Adrenal gland (tissue), 9 donors: ENCODE measurements at regions not wholly inside any gene's neighbourhood (a gene's known extent, or its start where the extent isn't known, plus 50 kb on each side); places are given as distances from the start of the nearest gene placed in this dataset.

ENCODE experiments used
- DNase-seq, 7 donors: peaks; one replicate each; pipeline ENCODE4 v3.0.0-alpha.2; 2019 to 2020
- H3K27ac ChIP-seq, 5 donors: fragments of 200-600 bp; sonication (generic) in 4 of 5; 1 replicate in 3 of 5; 2 replicates in 2 of 5; pipeline versions ENCODE4 v1.5.1 to v1.8.0; 2016 to 2020; ENCODE audit warnings: mild to moderate bottlenecking in 1 of 5
- H3K27me3 ChIP-seq: fragments of 200-600 bp; 2 replicates; pipeline ENCODE4 v1.8.0; 2021
- H3K36me3 ChIP-seq, 2 donors: fragments of 200-600 bp; replicated peaks in 1 of 2; 1 replicate in 1 of 2; 2 replicates in 1 of 2; pipeline versions ENCODE4 v1.5.1 to v1.8.0; 2018 to 2022
- H3K4me1 ChIP-seq, 2 donors: fragments of 200-600 bp; replicated peaks in 1 of 2; 1 replicate in 1 of 2; 2 replicates in 1 of 2; pipeline versions ENCODE4 v1.5.1 to v1.8.0; 2018 to 2021
- H3K4me3 ChIP-seq, 4 donors: fragments of 200-600 bp; sonication (generic) in 3 of 4; one replicate each; pipeline ENCODE4 v1.5.1; 2016 to 2018
- H3K9me3 ChIP-seq, 3 donors: fragments of 200-600 bp; sonication (generic) in 1 of 3; replicated peaks in 1 of 3; 1 replicate in 2 of 3; 2 replicates in 1 of 3; pipeline versions ENCODE4 v1.5.1 to v1.8.0; 2016 to 2021
- POLR2A ChIP-seq, 2 donors: fragments of 450-650 bp; IDR thresholded peaks; one replicate each; pipeline ENCODE4 v1.6.1; 2017; ENCODE audit warnings: antibody characterized with exemption in 2 of 2, mild to moderate bottlenecking in 2 of 2, moderate library complexity in 1 of 2
- WGBS, 4 donors: extraction: QIAGEN DNeasy Blood & Tissue Kit in 2 of 4; methylation state at CpG; one replicate each; pipeline versions ENCODE4 v1.1.5 to v1.1.7; 2013 to 2017; 5-methylcytosine and 5-hydroxymethylcytosine counted together
- intact Hi-C, 2 donors: fragments of 100-400 bp; cut with DNase I; formaldehyde crosslinking; loops; one replicate each; pipeline versions ENCODE4 v1.14.1 to v1.15.0; 2022 to 2023
- TF ChIP-seq, protein P1 (sequence below), 6 experiments: fragments of 450-650 bp in 4 of 6; fragments of 200-600 bp in 2 of 6; sonication (generic) in 1 of 6; IDR thresholded peaks; 1 replicate in 5 of 6; 2 replicates in 1 of 6; pipeline versions ENCODE4 v1.5.1 to v1.8.0; 2016 to 2021; ENCODE audit warnings: antibody characterized with exemption in 6 of 6, mild to moderate bottlenecking in 2 of 6, moderate library complexity in 1 of 6
- donor health status: healthy with polysubstance abuse.
- donor health status: Bipolar disorder and iron deficiency.
- donor health status: DM: yes; HTN: yes; CAD: no.
- donor health status: DM: no; HTN: no; CAD: no.
- donor health status: DM: no; HTN: no; CAD: no.

DNA sequence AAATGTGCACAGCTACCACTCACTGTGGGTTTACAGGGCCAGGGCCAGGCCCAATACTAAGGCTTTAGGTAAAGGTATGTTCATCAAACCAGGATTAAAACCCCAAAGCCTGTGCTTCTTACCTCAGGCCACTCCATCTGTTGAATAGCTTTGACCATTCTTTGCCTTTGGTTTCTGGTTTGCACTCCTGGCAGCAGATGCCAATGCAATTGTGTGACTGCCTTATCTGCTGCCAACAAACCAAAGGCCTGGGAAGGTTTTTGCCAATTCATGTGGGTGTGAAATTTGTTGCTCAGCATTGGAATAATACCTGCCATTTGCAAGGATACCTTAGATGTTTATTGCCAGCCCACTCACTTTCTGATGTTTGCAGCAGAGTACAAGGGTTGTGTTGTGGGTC, 221.6 kb downstream of the C12orf75 start:
- no peaks in the 10 kb centered on the region for H3K36me3 ChIP-seq
- intact Hi-C loops = no loop called here
- no peak for TF ChIP-seq POLR2A (IDR thresholded peaks at IDR 0.05)
- TF ChIP-seq, protein P1, sequence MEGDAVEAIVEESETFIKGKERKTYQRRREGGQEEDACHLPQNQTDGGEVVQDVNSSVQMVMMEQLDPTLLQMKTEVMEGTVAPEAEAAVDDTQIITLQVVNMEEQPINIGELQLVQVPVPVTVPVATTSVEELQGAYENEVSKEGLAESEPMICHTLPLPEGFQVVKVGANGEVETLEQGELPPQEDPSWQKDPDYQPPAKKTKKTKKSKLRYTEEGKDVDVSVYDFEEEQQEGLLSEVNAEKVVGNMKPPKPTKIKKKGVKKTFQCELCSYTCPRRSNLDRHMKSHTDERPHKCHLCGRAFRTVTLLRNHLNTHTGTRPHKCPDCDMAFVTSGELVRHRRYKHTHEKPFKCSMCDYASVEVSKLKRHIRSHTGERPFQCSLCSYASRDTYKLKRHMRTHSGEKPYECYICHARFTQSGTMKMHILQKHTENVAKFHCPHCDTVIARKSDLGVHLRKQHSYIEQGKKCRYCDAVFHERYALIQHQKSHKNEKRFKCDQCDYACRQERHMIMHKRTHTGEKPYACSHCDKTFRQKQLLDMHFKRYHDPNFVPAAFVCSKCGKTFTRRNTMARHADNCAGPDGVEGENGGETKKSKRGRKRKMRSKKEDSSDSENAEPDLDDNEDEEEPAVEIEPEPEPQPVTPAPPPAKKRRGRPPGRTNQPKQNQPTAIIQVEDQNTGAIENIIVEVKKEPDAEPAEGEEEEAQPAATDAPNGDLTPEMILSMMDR (IDR thresholded peaks at IDR 0.05) = no peak
- no peaks in the 10 kb centered on the region for H3K9me3 ChIP-seq
- DNase-seq = no peak
- no peak overlapping the region for H3K27ac ChIP-seq
- H3K4me1 ChIP-seq = peaks cover 0 to 6% of the 10 kb centered on the region in 2 donors
- no peak overlapping the region for H3K4me3 ChIP-seq
- H3K27me3 ChIP-seq = no peaks in the 10 kb centered on the region

DNA sequence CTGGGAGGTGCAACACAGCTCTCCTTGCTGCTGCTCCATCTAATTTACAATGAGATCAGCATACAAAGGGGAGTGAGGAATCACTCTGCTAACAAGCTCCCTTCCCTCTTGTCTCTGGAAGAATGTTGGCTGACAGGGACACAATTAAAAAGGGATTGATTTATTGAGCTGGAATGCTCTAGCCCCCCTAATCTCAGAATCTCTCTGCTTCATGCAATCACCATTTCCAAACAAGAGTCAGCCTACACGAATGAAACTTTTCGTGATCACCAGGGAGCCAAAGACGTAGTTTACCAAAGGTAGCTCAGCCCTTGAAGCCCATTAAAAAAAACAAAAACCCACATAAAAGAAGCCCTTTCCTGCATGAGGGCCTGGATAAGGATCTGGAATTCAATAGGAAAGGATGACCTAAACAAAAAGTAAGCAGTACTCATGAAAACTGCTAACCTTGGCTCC, 223.8 kb downstream of the C12orf75 start:
- DNase-seq = no peak
- Histone ChIP-seq H3K27ac (no peak overlapping the region), H3K4me1 (peaks cover 0 to 6% of the 10 kb centered on the region in 2 donors), H3K36me3 (no peaks in the 10 kb centered on the region), H3K9me3 (no peaks in the 10 kb centered on the region), H3K27me3 (no peaks in the 10 kb centered on the region), H3K4me3 (no peak overlapping the region)
- intact Hi-C loops = no loop called here
- TF ChIP-seq POLR2A (IDR thresholded peaks at IDR 0.05) = no peak
- TF ChIP-seq, protein P1 (IDR thresholded peaks at IDR 0.05) = no peak
- 73 to 75% (median 74%) methylated on average over 3 of the region's 3 CpGs for WGBS, 4 donors

- Histone ChIP-seq H3K4me1 (peaks cover 0 to 6% of the 10 kb centered on the region in 2 donors), H3K4me3 (no peak overlapping the region), H3K36me3 (no peaks in the 10 kb centered on the region), H3K27me3 (no peaks in the 10 kb centered on the region), H3K9me3 (no peaks in the 10 kb centered on the region), H3K27ac (no peak overlapping the region)
- 61 to 74% (median 67%) methylated on average over 8 of the region's 8 CpGs for WGBS, 4 donors
- intact Hi-C loops = no loop called here
- DNase-seq = no peak
- TF ChIP-seq, protein P1 (IDR thresholded peaks at IDR 0.05) = no peak
These were observed 224.4 kb downstream of the C12orf75 start for GRCh38 chr12:105554856-105555255.

- DNase-seq = peak in 6 of 7 donors; percentile 18 to 38 (median 26)
These were observed 225.2 kb downstream of the C12orf75 start for GRCh38 chr12:105555556-105556295.

More at GRCh38 chr12:105555556-105556295, 225.2 kb downstream of the C12orf75 start:
- Histone ChIP-seq H3K36me3 (no peaks in the 10 kb centered on the region), H3K4me1 (peaks cover 0 to 6% of the 10 kb centered on the region in 2 donors), H3K4me3 (no peak overlapping the region), H3K27me3 (no peaks in the 10 kb centered on the region), H3K27ac (no peak overlapping the region), H3K9me3 (no peaks in the 10 kb centered on the region)
- 58 to 71% (median 59%) methylated on average over 10 of the region's 10 CpGs for WGBS, 4 donors
- intact Hi-C loops = no loop called here
- TF ChIP-seq, protein P1 (IDR thresholded peaks at IDR 0.05) = no peak
- TF ChIP-seq POLR2A (IDR thresholded peaks at IDR 0.05) = no peak
